GM12873 (cell line): ENCODE measurements at regions not wholly inside any gene's neighbourhood (a gene's known extent, or its start where the extent isn't known, plus 50 kb on each side); places are given as distances from the start of the nearest gene placed in this dataset.
A peak's percentile ranks its signal among the peaks of the same experiment; 100 is the strongest.

Experiments
- TF ChIP-seq, protein P1 (sequence below): IDR thresholded peaks from 2 replicates; pipeline ENCODE4 v1.5.1; 2012; ENCODE audit warnings: low read depth, mild to moderate bottlenecking, moderate library complexity, low read length, control low read depth; ENCODE audit not compliant: insufficient read depth; ENCODE audit errors: missing control alignments

DNA sequence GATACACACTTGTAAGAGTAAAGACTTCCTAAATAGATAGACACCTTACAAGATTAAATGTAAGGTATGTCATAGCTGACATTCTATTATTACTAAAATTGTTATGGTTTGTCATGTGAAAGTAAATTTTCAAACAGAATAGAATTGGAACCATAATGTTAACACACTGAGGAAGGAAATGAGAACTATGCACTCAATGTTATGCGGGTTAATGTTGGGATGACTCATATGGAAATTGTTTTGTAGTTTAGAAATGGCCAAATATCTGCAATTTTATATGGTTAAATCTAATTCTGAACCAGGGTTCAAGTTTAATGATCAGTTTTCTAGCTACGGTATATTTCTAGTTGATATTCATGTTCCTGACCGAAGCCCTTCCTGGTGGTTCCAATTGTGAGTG is 214.2 kb upstream of the ADO start:
- TF ChIP-seq, protein P1, sequence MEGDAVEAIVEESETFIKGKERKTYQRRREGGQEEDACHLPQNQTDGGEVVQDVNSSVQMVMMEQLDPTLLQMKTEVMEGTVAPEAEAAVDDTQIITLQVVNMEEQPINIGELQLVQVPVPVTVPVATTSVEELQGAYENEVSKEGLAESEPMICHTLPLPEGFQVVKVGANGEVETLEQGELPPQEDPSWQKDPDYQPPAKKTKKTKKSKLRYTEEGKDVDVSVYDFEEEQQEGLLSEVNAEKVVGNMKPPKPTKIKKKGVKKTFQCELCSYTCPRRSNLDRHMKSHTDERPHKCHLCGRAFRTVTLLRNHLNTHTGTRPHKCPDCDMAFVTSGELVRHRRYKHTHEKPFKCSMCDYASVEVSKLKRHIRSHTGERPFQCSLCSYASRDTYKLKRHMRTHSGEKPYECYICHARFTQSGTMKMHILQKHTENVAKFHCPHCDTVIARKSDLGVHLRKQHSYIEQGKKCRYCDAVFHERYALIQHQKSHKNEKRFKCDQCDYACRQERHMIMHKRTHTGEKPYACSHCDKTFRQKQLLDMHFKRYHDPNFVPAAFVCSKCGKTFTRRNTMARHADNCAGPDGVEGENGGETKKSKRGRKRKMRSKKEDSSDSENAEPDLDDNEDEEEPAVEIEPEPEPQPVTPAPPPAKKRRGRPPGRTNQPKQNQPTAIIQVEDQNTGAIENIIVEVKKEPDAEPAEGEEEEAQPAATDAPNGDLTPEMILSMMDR = no peak

- TF ChIP-seq, protein P1 = peak; percentile 88
These were observed 210.4 kb upstream of the ADO start for GRCh38 chr10:62594093-62594520.

GRCh38 chr10:62597226-62597625 is 207.3 kb upstream of the ADO start:
- TF ChIP-seq, protein P1 = no peak

DNA sequence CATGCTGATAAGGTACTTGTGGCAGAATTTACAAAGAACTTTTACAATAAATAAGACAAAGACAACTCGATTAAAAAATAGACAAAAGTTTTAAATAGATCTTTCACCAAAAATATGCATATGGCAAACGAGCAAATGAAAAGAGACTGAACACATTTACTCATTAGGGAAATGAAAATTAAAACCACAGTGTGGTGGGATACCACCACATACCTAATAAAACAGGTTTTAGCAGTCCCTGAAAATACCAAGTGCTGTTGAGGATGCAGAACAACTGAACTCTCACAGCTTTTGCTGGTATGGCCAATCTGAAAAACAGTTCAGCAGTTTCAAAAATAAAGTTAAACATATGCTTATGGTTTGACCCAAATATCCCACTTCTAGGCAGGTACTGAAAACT is 205.4 kb upstream of the ADO start:
- TF ChIP-seq, protein P1 = no peak

DNA sequence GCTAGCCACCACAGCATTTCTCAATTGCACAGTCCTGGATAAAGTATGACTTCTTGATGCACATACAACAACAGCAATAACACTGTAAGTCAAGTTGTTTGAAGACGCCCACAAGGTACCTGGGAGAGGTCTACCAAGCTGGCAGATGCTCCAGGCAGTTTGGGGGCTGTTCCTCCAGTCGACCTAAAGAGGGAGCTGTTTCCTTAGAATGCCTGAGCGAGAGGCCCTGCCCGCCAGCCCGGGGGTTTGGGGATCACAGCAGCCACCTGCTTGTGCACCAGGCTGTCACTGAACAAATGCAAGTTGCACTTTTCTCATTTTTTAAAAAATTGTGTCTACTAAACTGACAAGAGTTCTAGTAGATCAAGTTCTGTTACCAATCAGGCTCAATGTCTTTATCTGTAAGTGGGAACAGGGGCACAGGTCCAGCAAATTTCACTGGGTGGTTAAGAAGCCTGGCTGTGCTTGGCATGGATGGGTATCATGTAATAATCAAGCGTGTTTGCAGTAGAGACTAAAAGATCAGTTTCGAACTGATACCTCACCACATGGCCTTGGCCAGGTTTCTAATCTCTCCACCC is 193.8 kb upstream of the ADO start:
- TF ChIP-seq, protein P1 = peak; percentile 96

- TF ChIP-seq, protein P1 = no peak
These were observed 191.1 kb upstream of the ADO start for GRCh38 chr10:62613424-62613823.

- TF ChIP-seq, protein P1 = no peak
These were observed 190.7 kb upstream of the ADO start for GRCh38 chr10:62613859-62614258.
